Neuronal stem cell (in vitro differentiated cells): ENCODE measurements at regions not wholly inside any gene's neighbourhood (a gene's known extent, or its start where the extent isn't known, plus 50 kb on each side); places are given as distances from the start of the nearest gene placed in this dataset.

Experiments used
- DNase-seq: peaks from one replicate; pipeline ENCODE4 v3.0.0-alpha.2; 2013; ENCODE audit warnings: low spot score
- H2AFZ ChIP-seq: one replicate; pipeline ENCODE4 v1.6.1; 2013; ENCODE audit warnings: mild to moderate bottlenecking, low read length, inconsistent platforms
- H2AK5ac ChIP-seq: 2 replicates; pipeline ENCODE4 v1.6.1; 2013; ENCODE audit warnings: low read depth, mild to moderate bottlenecking, inconsistent platforms, low read length, moderate library complexity, mixed read lengths
- H2BK120ac ChIP-seq: 2 replicates; pipeline ENCODE4 v1.6.1; 2013; ENCODE audit warnings: low read depth, mild to moderate bottlenecking, inconsistent platforms, low read length, moderate library complexity, mixed read lengths
- H2BK12ac ChIP-seq: one replicate; pipeline ENCODE4 v1.6.1; 2013; ENCODE audit warnings: low read length, inconsistent platforms
- H2BK15ac ChIP-seq: 2 replicates; pipeline ENCODE4 v1.6.1; 2013; ENCODE audit warnings: mild to moderate bottlenecking, low read length, inconsistent platforms, mixed read lengths
- H2BK5ac ChIP-seq: one replicate; pipeline ENCODE4 v1.6.1; 2013; ENCODE audit warnings: inconsistent platforms, mild to moderate bottlenecking, low read length, moderate library complexity
- H3K14ac ChIP-seq: one replicate; pipeline ENCODE4 v1.6.1; 2013; ENCODE audit warnings: low read length, inconsistent platforms
- H3K18ac ChIP-seq: 2 replicates; pipeline ENCODE4 v1.6.1; 2013; ENCODE audit warnings: low read length, inconsistent platforms
- H3K23ac ChIP-seq: 2 replicates; pipeline ENCODE4 v1.6.1; 2013; ENCODE audit warnings: low read depth, mild to moderate bottlenecking, mixed read lengths, low read length, inconsistent platforms; ENCODE audit not compliant: poor library complexity
- H3K27ac ChIP-seq: replicated peaks from 3 replicates; pipeline ENCODE4 v1.5.1; 2013; ENCODE audit warnings: low read length, inconsistent platforms
- H3K27me3 ChIP-seq, 3 experiments: 2 replicates each; pipeline ENCODE4 v1.6.1; 2013; ENCODE audit warnings: low read length in 3 of 3, mild to moderate bottlenecking in 2 of 3, inconsistent platforms in 1 of 3, low read depth in 1 of 3, mixed read lengths in 1 of 3, moderate library complexity in 1 of 3; ENCODE audit not compliant: control insufficient read depth in 3 of 3, insufficient read depth in 3 of 3
- H3K36me3 ChIP-seq, 2 donors: replicated peaks in 1 of 2; 2 replicates each; pipeline ENCODE4 v1.6.1; 2013; ENCODE audit warnings: low read length in 2 of 2; ENCODE audit not compliant: control insufficient read depth in 2 of 2, insufficient read depth in 2 of 2
- H3K4ac ChIP-seq: 2 replicates; pipeline ENCODE4 v1.6.1; 2013; ENCODE audit warnings: inconsistent platforms, mild to moderate bottlenecking, low read length, moderate library complexity
- H3K4me1 ChIP-seq, 2 donors: 1 replicate in 1 of 2; 2 replicates in 1 of 2; pipeline ENCODE4 v1.6.1; 2013; ENCODE audit warnings: low read length in 2 of 2, low read depth in 1 of 2; ENCODE audit not compliant: control insufficient read depth in 2 of 2, insufficient read depth in 1 of 2
- H3K4me2 ChIP-seq: one replicate; pipeline ENCODE4 v1.6.1; 2013; ENCODE audit warnings: mild to moderate bottlenecking, low read length, inconsistent platforms; ENCODE audit not compliant: insufficient read depth, poor library complexity, severe bottlenecking
- H3K4me3 ChIP-seq, 2 donors: 2 replicates each; pipeline ENCODE4 v1.5.1; 2013; ENCODE audit warnings: low read length in 2 of 2, mild to moderate bottlenecking in 2 of 2, inconsistent platforms in 1 of 2, moderate library complexity in 1 of 2
- H3K79me1 ChIP-seq: one replicate; pipeline ENCODE4 v1.6.1; 2013; ENCODE audit warnings: low read depth, mild to moderate bottlenecking, inconsistent platforms, low read length, moderate library complexity
- H3K9ac ChIP-seq: one replicate; pipeline ENCODE4 v1.6.1; 2013; ENCODE audit warnings: mild to moderate bottlenecking, low read depth, low read length, inconsistent platforms; ENCODE audit not compliant: poor library complexity
- H3K9me3 ChIP-seq, 2 donors: replicated peaks in 1 of 2; 2 replicates each; pipeline versions ENCODE3 to v1.6.1; 2013; ENCODE audit warnings: low read length in 2 of 2, mild to moderate bottlenecking in 2 of 2, inconsistent platforms in 1 of 2, low read depth in 1 of 2, mixed read lengths in 1 of 2, moderate library complexity in 1 of 2; ENCODE audit not compliant: control insufficient read depth in 2 of 2, insufficient read depth in 1 of 2
- H4K8ac ChIP-seq: one replicate; pipeline ENCODE4 v1.6.1; 2013; ENCODE audit warnings: low read depth, mild to moderate bottlenecking, inconsistent platforms, low read length, moderate library complexity
- H4K91ac ChIP-seq: one replicate; pipeline ENCODE4 v1.6.1; 2013; ENCODE audit warnings: low read length, low read depth, mild to moderate bottlenecking, inconsistent platforms; ENCODE audit not compliant: poor library complexity
- WGBS, 2 donors: extraction: QIAGEN DNeasy Blood & Tissue Kit; methylation state at CpG; one replicate each; pipeline ENCODE4 v1.1.7; 2013; ENCODE audit warnings: missing lambda C conversion rate in 2 of 2, mixed read lengths in 1 of 2; ENCODE audit not compliant: insufficient read length in 2 of 2, insufficient replicate concordance in 1 of 2; ENCODE audit errors: extremely low coverage in 2 of 2; 5-methylcytosine and 5-hydroxymethylcytosine counted together

DNA sequence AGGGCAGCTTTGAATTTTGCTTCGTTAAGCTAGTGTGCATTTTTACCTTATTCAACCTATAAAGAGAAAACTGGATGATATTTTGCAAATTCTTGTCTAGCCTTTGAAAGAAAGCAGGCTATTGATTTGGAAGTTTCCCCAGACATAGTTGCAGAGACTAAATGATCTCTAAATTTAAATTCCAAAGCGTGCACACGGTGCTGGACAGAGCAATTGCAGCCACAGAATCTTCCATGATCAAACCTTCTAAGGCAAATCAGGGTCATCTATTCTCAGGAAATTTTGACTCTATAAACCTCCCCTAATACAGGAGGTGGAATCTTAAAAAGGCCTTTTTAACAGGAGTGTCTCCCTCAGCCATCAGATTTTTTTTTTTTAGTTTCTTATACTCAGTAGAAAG is 159.9 kb downstream of the MDFIC start:
- Histone ChIP-seq H3K18ac (no peak overlapping the region), H3K14ac (no peak overlapping the region), H3K4me2 (no peak overlapping the region), H3K9ac (no peak overlapping the region), H3K27ac (no peak overlapping the region), H2BK120ac (no peak overlapping the region), H2BK5ac (no peak overlapping the region), H4K91ac (no peak overlapping the region), H3K4ac (no peak overlapping the region), H3K27me3 (no peaks in the 10 kb centered on the region), H3K36me3 (no peaks in the 10 kb centered on the region), H2AFZ (no peak overlapping the region), H3K79me1 (no peaks in the 10 kb centered on the region), H3K23ac (no peak overlapping the region), H2BK12ac (no peak overlapping the region), H3K4me1 (peaks cover 2 to 3% of the 10 kb centered on the region in 2 donors), H2BK15ac (no peak overlapping the region), H2AK5ac (no peak overlapping the region), H3K9me3 (no peaks in the 10 kb centered on the region), H3K4me3 (no peak overlapping the region), H4K8ac (no peak overlapping the region)
- no CpG with 5 or more reads among the region's 3 CpGs for WGBS, 2 donors
- no peak for DNase-seq

- H3K27ac ChIP-seq: no peak overlapping the region
Observed at GRCh38 chr7:115078851-115079250, 157.0 kb downstream of the MDFIC start.

GRCh38 chr7:115078386-115078785 is 156.5 kb downstream of the MDFIC start:
- no peak for DNase-seq

More at GRCh38 chr7:115078851-115079250, 157.0 kb downstream of the MDFIC start:
- H4K8ac ChIP-seq: no peak overlapping the region
- H3K4ac ChIP-seq: no peak overlapping the region
- peaks cover 2 to 3% of the 10 kb centered on the region in 2 donors for H3K4me1 ChIP-seq
- H3K9me3 ChIP-seq: no peaks in the 10 kb centered on the region
- H3K4me3 ChIP-seq: no peak overlapping the region
- no peaks in the 10 kb centered on the region for H3K36me3 ChIP-seq
- no peak overlapping the region for H3K9ac ChIP-seq
- H2BK12ac ChIP-seq: no peak overlapping the region
- H2BK15ac ChIP-seq: no peak overlapping the region
- DNase-seq: no peak
- H2AFZ ChIP-seq: no peak overlapping the region
- H3K4me2 ChIP-seq: no peak overlapping the region
- no peaks in the 10 kb centered on the region for H3K79me1 ChIP-seq
- no peak overlapping the region for H3K18ac ChIP-seq
- H3K23ac ChIP-seq: no peak overlapping the region
- H3K14ac ChIP-seq: no peak overlapping the region
- no peak overlapping the region for H4K91ac ChIP-seq
- H2AK5ac ChIP-seq: no peak overlapping the region
- H2BK120ac ChIP-seq: no peak overlapping the region
- H3K27me3 ChIP-seq: no peaks in the 10 kb centered on the region
- H2BK5ac ChIP-seq: no peak overlapping the region
- no CpG with 5 or more reads among the region's 1 CpG for WGBS, 2 donors

GRCh38 chr7:115070311-115070710 is 148.4 kb downstream of the MDFIC start:
- no peak overlapping the region for H3K18ac ChIP-seq
- no peak overlapping the region for H4K91ac ChIP-seq
- no peak for DNase-seq
- H3K4ac ChIP-seq: no peak overlapping the region
- H3K79me1 ChIP-seq: no peaks in the 10 kb centered on the region
- no peak overlapping the region for H2AFZ ChIP-seq
- H3K9me3 ChIP-seq: no peaks in the 10 kb centered on the region
- H3K4me1 ChIP-seq: peaks cover 5 to 10% of the 10 kb centered on the region in 2 donors
- no peak overlapping the region for H3K14ac ChIP-seq
- no peaks in the 10 kb centered on the region for H3K36me3 ChIP-seq
- no CpG with 5 or more reads among the region's 1 CpG for WGBS, 2 donors
- H3K23ac ChIP-seq: no peak overlapping the region
- H3K9ac ChIP-seq: no peak overlapping the region
- no peak overlapping the region for H2BK5ac ChIP-seq
- H2BK15ac ChIP-seq: no peak overlapping the region
- no peak overlapping the region for H3K4me2 ChIP-seq
- no peaks in the 10 kb centered on the region for H3K27me3 ChIP-seq
- no peak overlapping the region for H4K8ac ChIP-seq
- H3K4me3 ChIP-seq: no peak overlapping the region
- H2BK12ac ChIP-seq: no peak overlapping the region
- no peak overlapping the region for H2BK120ac ChIP-seq
- no peak overlapping the region for H2AK5ac ChIP-seq
- H3K27ac ChIP-seq: no peak overlapping the region

More at GRCh38 chr7:115078386-115078785, 156.5 kb downstream of the MDFIC start:
- H3K4me3 ChIP-seq: no peak overlapping the region
- no peak overlapping the region for H2BK15ac ChIP-seq
- no peak overlapping the region for H4K91ac ChIP-seq
- H3K9ac ChIP-seq: no peak overlapping the region
- H3K36me3 ChIP-seq: no peaks in the 10 kb centered on the region
- H3K18ac ChIP-seq: no peak overlapping the region
- no peak overlapping the region for H2BK5ac ChIP-seq
- H2BK12ac ChIP-seq: no peak overlapping the region
- H3K79me1 ChIP-seq: no peaks in the 10 kb centered on the region
- H3K27ac ChIP-seq: no peak overlapping the region
- H3K14ac ChIP-seq: no peak overlapping the region
- peaks cover 2 to 3% of the 10 kb centered on the region in 2 donors for H3K4me1 ChIP-seq
- H3K27me3 ChIP-seq: no peaks in the 10 kb centered on the region
- no peak overlapping the region for H3K23ac ChIP-seq
- H2AFZ ChIP-seq: no peak overlapping the region
- no peaks in the 10 kb centered on the region for H3K9me3 ChIP-seq
- no peak overlapping the region for H2AK5ac ChIP-seq
- no peak overlapping the region for H3K4ac ChIP-seq
- H3K4me2 ChIP-seq: no peak overlapping the region
- H2BK120ac ChIP-seq: no peak overlapping the region
- no peak overlapping the region for H4K8ac ChIP-seq
